HG03520 (cell line): ENCODE measurements at regions not wholly inside any gene's neighbourhood (a gene's known extent, or its start where the extent isn't known, plus 50 kb on each side); places are given as distances from the start of the nearest gene placed in this dataset.

Source experiments
- ATAC-seq: cut with Tn5 transposase; IDR thresholded peaks from one replicate; pipeline ENCODE4 v1.9.1; 2021; ENCODE audit warnings: mild to moderate bottlenecking, moderate library complexity; ENCODE audit not compliant: unreplicated experiment

GRCh38 chr6:11926594-11927407 lies 85.3 kb upstream of the HIVEP1 start:
- no peak for ATAC-seq

GRCh38 chr6:11925805-11926204 lies 86.3 kb upstream of the HIVEP1 start:
- no peak for ATAC-seq

- ATAC-seq = no peak
Measured at GRCh38 chr6:11923621-11924020, 88.5 kb upstream of the HIVEP1 start.

- ATAC-seq = no peak
Measured at GRCh38 chr6:11922901-11923300, 89.2 kb upstream of the HIVEP1 start.

- no peak for ATAC-seq
Measured at GRCh38 chr6:11921751-11922150, 90.4 kb upstream of the HIVEP1 start.

GRCh38 chr6:11921017-11921438 lies 91.1 kb upstream of the HIVEP1 start:
- no peak for ATAC-seq

- no peak for ATAC-seq
Measured at GRCh38 chr6:11920566-11920965, 91.5 kb upstream of the HIVEP1 start.

GRCh38 chr6:11919771-11920440 lies 92.2 kb upstream of the HIVEP1 start:
- ATAC-seq = no peak

GRCh38 chr6:11918739-11919605 lies 93.1 kb upstream of the HIVEP1 start:
- no peak for ATAC-seq

GRCh38 chr6:11917951-11918738 lies 94.0 kb upstream of the HIVEP1 start:
- ATAC-seq = no peak

GRCh38 chr6:11912420-11912819 lies 99.7 kb upstream of the HIVEP1 start:
- no peak for ATAC-seq

GRCh38 chr6:11911538-11911937 lies 100.6 kb upstream of the HIVEP1 start:
- ATAC-seq = no peak

GRCh38 chr6:11909696-11910132 lies 102.4 kb upstream of the HIVEP1 start:
- no peak for ATAC-seq

GRCh38 chr6:11908436-11909105 lies 103.5 kb upstream of the HIVEP1 start:
- ATAC-seq = no peak

GRCh38 chr6:11903645-11904044 lies 108.5 kb upstream of the HIVEP1 start:
- no peak for ATAC-seq

- no peak for ATAC-seq
Measured at GRCh38 chr6:11902527-11902926, 109.6 kb upstream of the HIVEP1 start.

- no peak for ATAC-seq
Measured at GRCh38 chr6:11900662-11901598, 111.2 kb upstream of the HIVEP1 start.

- no peak for ATAC-seq
Measured at GRCh38 chr6:11899645-11900044, 112.5 kb upstream of the HIVEP1 start.

GRCh38 chr6:11894212-11894611 lies 115.6 kb upstream of the ADTRP start:
- no peak for ATAC-seq
